Spleen (tissue), 7 donors: ENCODE measurements at regions not wholly inside any gene's neighbourhood (a gene's known extent, or its start where the extent isn't known, plus 50 kb on each side); places are given as distances from the start of the nearest gene placed in this dataset.

Experiments used
- CTCF ChIP-seq, 11 experiments: fragments of 200-600 bp in 7 of 11; fragments of 450-650 bp in 4 of 11; sonication (generic) in 4 of 11; IDR thresholded peaks in 8 of 11; conservative IDR thresholded peaks in 3 of 11; 1 replicate in 7 of 11; 2 replicates in 4 of 11; pipeline versions ENCODE4 v1.4.0 to v1.8.0; 2016 to 2021; ENCODE audit warnings: antibody characterized with exemption in 11 of 11, inconsistent platforms in 4 of 11, mild to moderate bottlenecking in 1 of 11
- POLR2A ChIP-seq, 3 donors: fragments of 450-650 bp; IDR thresholded peaks; one replicate each; pipeline ENCODE4 v1.5.1; 2017; ENCODE audit warnings: antibody characterized with exemption in 3 of 3, mild to moderate bottlenecking in 1 of 3
- donor health status: DM: no; HTN: no; CAD: no; lungs with moderate emphysema.
- donor health status: DM: no; HTN: no; CAD: no.
- donor health status: DM: no; HTN: no; CAD: no.

GRCh38 chr2:7974936-7975335 is 706.9 kb upstream of the ID2 start:
- TF ChIP-seq CTCF (IDR thresholded peaks at IDR 0.05 in 8 of 11, conservative IDR thresholded peaks at IDR 0.05 in 3 of 11) = no peak
- TF ChIP-seq POLR2A (IDR thresholded peaks at IDR 0.05) = no peak
